HuH-7 (cell line): ENCODE measurements at regions not wholly inside any gene's neighbourhood (a gene's known extent, or its start where the extent isn't known, plus 50 kb on each side); places are given as distances from the start of the nearest gene placed in this dataset.
A peak's percentile ranks its signal among the peaks of the same experiment; 100 is the strongest.
"Not testable (repeated sequence)": the region's sequence is repeated elsewhere in the genome, so short reads cannot be mapped to it uniquely, and the experiment has no call there.

Experiments
- DNase-seq: peaks from one replicate; pipeline ENCODE4 v3.0.0; 2011; ENCODE audit warnings: low spot score

GRCh38 chr2:182595650-182596049, 120.4 kb upstream of the DNAJC10 start:
- DNase-seq, result no peak

GRCh38 chr2:182597570-182598295, 118.3 kb upstream of the DNAJC10 start:
- DNase-seq, result no peak

DNA sequence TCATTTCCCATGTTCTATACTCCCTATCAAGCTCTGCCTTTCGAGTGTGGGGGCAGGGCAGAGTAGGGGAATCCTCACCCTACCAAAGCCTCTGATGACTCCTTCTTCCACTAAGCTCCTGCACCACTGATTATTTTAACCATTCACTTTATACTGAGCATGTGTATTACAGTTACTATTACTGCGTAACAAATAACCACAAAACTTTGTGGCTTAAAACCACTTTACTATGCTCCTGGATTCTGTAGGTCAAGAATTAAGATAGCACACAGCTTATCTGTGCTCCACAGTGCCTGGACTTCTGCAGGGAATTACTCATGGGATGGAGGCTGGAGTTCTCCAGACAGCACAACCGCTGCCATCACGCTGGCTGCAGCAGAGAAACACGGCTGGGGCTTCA, 117.4 kb upstream of the DNAJC10 start:
- no peak for DNase-seq

DNA sequence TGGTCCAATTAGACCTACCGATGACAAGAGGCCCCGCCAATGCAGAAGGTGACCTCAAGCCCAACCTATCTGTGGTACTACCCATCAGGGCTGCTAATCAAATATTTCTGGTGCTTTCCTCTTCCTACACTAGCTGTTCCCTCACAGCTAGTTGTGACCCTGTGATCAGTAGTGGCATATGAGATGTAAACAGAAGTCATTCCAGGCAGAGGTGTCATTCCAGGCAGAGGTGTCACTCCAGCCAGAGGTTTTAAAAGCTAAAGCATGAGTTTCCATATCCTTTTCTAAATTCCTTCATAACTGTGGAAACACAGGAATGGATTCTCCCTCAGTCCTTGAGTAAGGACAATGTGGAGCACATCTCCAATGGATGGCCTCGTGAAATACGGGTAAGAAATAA, 110.9 kb upstream of the DNAJC10 start:
- DNase-seq, result no peak

DNA sequence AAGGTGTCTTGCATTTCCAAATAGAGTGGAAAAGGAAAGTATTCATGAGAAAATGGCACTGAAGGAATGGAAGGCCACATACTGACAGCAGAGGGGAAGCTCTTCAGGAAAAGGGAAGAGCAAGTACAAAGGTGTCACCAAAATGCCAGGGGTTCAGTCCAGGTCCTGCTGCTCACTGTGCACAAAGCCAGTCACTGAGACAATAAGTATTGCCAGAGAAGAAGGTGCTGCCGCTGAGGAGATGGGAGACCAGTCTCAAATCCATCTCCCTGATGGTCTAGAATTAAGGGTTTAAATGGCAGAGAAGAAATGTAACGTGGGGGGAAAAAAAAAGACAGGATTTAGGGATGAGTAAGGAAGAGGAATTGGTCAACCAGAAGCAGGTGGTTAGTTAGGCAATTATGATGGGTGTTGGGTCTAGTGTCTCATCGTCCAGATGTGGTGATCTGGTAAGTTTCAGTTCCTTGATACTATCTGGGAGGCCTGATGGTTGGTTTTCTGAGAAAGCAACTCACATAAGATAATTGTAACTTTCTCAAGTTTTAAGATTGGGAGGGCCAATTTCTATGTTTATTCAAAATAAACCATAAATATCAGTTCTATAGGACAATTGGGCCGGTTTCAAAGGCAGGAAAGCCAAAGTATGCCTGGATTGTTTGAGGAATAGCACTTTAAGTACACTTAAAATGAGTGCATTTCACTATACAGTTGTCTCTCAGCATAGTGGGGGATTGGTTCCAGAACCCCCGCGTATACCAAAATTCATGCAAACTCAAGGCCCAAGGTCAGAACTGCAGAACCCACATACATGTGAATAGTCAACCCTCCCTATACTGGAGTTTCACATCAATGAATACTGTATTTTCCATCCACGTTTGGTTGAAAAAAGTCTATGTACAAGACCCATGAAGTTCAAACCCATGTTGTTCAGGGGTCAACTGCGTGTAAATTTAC, 109.1 kb upstream of the DNAJC10 start:
- DNase-seq, result no peak

DNA sequence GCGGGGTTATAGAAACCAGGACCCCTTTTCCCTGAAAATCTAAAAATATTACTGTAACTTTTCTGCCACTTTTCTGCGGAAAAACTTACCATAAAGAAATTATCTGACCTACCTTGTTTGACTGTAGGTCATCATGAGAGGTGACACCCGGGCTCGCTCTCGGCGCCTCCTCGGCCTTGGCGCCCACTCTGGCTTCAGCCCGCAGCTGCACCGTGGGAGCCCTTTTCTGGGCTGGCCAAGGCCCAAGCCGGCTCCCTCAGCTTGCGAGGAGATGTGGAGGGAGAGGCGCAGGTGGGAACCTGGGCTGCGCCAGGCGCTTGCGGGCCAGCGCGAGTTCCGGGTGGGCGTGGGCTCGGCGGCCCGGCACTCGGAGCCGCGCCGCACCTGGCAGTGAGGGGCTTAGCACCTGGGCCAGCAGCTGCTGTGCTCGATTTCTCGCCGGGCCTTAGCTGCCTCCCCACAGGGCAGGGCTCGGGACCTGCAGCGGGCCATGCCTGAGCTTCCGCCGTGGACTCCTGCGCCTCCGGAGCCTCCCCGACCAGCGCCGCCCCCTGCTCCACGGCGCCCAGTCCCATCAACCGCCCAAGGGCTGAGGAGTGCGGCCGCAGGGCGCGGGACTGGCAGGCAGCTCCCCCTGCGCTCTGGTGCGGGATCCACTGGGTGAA, 107.7 kb upstream of the DNAJC10 start:
- DNase-seq, result no peak

- not testable (repeated sequence) for DNase-seq
Observed at GRCh38 chr2:182609005-182609404, 107.1 kb upstream of the DNAJC10 start.

GRCh38 chr2:182610231-182610630, 105.8 kb upstream of the DNAJC10 start:
- DNase-seq, result no peak

DNA sequence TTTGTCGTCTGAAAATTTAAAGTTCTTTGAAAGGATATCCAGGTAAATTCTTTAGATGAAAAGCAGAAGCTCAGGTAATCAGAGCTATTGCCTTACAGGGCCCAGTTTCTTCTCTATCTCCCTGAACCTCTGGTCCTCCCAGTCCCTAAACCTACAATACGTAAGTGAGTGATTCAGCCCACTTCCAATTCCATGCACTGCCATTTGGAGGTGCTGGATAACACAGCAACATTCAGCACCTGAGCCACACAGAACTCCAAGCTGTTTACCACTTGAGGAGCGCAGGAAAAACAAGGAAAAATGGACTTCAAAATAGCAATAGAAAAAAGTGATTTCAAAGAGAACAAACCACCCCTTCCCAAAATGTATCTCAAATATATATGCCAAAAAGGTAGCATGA, 105.0 kb upstream of the DNAJC10 start:
- no peak for DNase-seq

- DNase-seq, result no peak
Observed at GRCh38 chr2:182615036-182615435, 101.0 kb upstream of the DNAJC10 start.

GRCh38 chr2:182616471-182617393, 99.3 kb upstream of the DNAJC10 start:
- DNase-seq, result peak; percentile 54

GRCh38 chr2:182618672-182619079, 97.4 kb upstream of the DNAJC10 start:
- no peak for DNase-seq

- no peak for DNase-seq
Observed at GRCh38 chr2:182619276-182619675, 96.8 kb upstream of the DNAJC10 start.

GRCh38 chr2:182621191-182621590, 94.9 kb upstream of the DNAJC10 start:
- DNase-seq, result no peak

- no peak for DNase-seq
Observed at GRCh38 chr2:182621810-182622209, 94.2 kb upstream of the DNAJC10 start.

GRCh38 chr2:182622231-182622630, 93.8 kb upstream of the DNAJC10 start:
- DNase-seq, result no peak

DNA sequence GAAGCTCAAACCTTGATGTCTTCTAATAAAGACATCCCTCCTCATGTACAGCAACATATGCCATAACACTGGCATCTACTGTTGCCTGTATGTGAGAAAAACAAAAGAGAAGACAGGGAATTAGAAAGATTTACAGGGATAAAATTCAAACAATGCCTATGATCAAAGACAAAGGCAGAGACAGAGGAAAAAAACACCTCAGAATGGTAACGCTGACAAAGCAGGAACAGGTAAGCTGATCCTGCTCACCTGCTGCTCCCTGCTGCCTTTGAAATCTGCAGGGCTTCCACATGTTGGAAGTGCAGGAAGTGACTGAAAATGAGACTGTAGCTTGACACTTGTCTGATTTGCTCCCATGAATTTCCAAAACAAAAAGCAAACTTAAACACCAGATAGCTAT, 90.2 kb upstream of the DNAJC10 start:
- no peak for DNase-seq

DNA sequence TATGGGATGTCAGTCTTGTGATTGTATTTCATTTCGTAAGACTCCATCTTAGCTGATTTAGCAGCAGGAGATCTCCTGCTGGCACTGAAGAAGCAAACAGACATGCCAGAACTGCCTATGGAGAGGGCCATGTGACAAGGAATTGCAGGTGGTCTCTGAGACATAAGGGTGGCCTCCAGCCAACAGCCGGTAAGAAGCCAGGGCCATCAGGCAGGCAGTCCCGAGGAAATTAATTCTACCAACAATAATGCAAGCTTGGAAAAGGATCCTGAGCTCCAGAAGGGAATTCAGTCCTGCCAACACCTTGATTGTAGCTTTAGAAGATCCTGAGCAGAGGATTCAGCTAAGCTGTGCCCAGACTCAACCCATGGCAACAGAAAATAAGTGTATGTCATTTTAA, 87.1 kb upstream of the DNAJC10 start:
- DNase-seq, result no peak

DNA sequence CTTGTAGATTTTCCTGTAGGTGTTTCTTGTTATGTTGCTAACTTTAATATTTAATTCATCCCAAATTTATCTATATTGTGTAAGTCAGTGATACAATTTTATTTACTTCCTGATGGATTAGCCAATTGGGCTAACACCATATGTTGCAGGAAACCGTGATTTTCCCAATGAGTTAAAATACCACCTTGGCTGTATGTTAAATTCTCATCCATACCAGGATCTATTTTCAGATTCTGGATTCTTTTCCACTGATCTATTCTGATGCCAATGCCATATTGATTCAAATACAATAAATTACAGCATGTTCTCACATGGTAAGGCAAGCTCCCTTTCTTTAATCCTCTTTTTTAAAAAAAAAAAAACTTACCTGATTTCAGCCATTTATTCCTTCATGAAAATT, 85.8 kb upstream of the DNAJC10 start:
- DNase-seq, result no peak

- DNase-seq, result no peak
Observed at GRCh38 chr2:182631299-182631698, 84.8 kb upstream of the DNAJC10 start.

DNA sequence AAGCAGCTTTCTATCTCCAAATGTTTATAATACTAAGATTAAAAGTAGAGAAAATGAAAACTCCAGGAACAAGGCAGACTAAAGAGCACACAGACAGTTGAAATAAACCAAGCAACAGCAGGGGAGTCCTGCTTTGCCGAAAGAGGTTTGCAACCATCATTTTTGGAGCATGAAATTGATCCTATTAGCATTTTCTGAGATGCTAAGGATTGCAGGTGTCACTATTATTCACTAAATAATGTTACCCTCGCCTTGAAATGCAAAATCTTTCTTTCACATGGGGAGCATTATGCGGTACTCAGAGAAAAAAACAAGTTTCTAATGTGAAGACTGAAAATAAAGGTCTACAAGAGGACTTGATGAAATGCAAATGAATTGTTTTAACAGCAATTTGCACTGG, 81.7 kb upstream of the DNAJC10 start:
- no peak for DNase-seq

- no peak for DNase-seq
Observed at GRCh38 chr2:182636699-182637098, 79.4 kb upstream of the DNAJC10 start.
